Lower leg skin (tissue), 4 donors: ENCODE measurements at regions not wholly inside any gene's neighbourhood (a gene's known extent, or its start where the extent isn't known, plus 50 kb on each side); places are given as distances from the start of the nearest gene placed in this dataset.

Source experiments
- DNase-seq, 2 donors: peaks; one replicate each; pipeline ENCODE4 v3.0.0-alpha.2; 2019; ENCODE audit warnings: low spot score in 2 of 2
- H3K4me3 ChIP-seq: fragments of 200-600 bp; sonication (generic); 2 replicates; pipeline ENCODE4 v1.5.1; 2017; ENCODE audit warnings: mild to moderate bottlenecking, low read depth; ENCODE audit not compliant: poor library complexity, severe bottlenecking
- POLR2A ChIP-seq, 2 donors: fragments of 450-650 bp; IDR thresholded peaks; one replicate each; pipeline ENCODE4 v1.6.1; 2016 to 2017; ENCODE audit warnings: antibody characterized with exemption in 2 of 2, mild to moderate bottlenecking in 1 of 2, moderate library complexity in 1 of 2
- WGBS, 2 donors: methylation state at CpG; one replicate each; pipeline ENCODE4 v1.1.5; 2018; 5-methylcytosine and 5-hydroxymethylcytosine counted together
- intact Hi-C: fragments of 100-400 bp; cut with DNase I; formaldehyde crosslinking; loops from one replicate; pipeline ENCODE4 v1.15.0; 2023; ENCODE audit warnings: low total_unique reads
- TF ChIP-seq, protein P1 (sequence below), 3 donors: fragments of 450-650 bp; IDR thresholded peaks; one replicate each; pipeline ENCODE4 v1.5.1; 2016; ENCODE audit warnings: antibody characterized with exemption in 3 of 3, mild to moderate bottlenecking in 3 of 3, moderate library complexity in 2 of 3

- TF ChIP-seq POLR2A (IDR thresholded peaks at IDR 0.05): no peak
- TF ChIP-seq, protein P1, sequence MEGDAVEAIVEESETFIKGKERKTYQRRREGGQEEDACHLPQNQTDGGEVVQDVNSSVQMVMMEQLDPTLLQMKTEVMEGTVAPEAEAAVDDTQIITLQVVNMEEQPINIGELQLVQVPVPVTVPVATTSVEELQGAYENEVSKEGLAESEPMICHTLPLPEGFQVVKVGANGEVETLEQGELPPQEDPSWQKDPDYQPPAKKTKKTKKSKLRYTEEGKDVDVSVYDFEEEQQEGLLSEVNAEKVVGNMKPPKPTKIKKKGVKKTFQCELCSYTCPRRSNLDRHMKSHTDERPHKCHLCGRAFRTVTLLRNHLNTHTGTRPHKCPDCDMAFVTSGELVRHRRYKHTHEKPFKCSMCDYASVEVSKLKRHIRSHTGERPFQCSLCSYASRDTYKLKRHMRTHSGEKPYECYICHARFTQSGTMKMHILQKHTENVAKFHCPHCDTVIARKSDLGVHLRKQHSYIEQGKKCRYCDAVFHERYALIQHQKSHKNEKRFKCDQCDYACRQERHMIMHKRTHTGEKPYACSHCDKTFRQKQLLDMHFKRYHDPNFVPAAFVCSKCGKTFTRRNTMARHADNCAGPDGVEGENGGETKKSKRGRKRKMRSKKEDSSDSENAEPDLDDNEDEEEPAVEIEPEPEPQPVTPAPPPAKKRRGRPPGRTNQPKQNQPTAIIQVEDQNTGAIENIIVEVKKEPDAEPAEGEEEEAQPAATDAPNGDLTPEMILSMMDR (IDR thresholded peaks at IDR 0.05): no peak
- WGBS, 2 donors: 65 to 70% methylated on average over 2 of the region's 2 CpGs
- no peak overlapping the region for H3K4me3 ChIP-seq
- intact Hi-C loops: no loop called here
- no peak for DNase-seq
Observed at GRCh38 chr4:33616121-33616520, 2628.2 kb downstream of the ARAP2 start.

- intact Hi-C loops: no loop called here
- H3K4me3 ChIP-seq: no peak overlapping the region
- no peak for DNase-seq
- no peak for TF ChIP-seq POLR2A (IDR thresholded peaks at IDR 0.05)
- TF ChIP-seq, protein P1 (IDR thresholded peaks at IDR 0.05): no peak
Observed at GRCh38 chr4:33625748-33626147, 2618.6 kb downstream of the ARAP2 start.

DNA sequence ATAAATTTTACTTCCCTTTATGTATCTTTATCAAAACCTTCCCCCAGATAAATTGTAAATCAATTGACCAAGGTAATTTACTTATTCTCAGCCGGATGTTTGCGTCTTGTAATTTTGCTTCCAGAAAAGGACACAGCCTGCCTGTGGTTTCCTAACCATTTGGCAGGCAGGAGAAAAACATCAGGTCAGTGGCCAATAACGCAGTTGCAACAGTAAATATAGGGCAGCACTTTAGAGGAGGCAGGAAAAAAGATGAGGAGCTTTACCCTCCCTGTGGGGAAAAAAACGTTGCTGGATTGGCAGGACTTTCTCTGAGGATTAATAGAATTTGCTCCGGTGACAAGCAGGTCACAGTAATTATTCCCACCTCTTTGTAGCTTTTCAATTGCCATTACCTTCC is 2618.1 kb downstream of the ARAP2 start:
- no peak overlapping the region for H3K4me3 ChIP-seq
- 56 to 57% methylated on average over 5 of the region's 5 CpGs for WGBS, 2 donors
- no peak for DNase-seq
- no peak for TF ChIP-seq POLR2A (IDR thresholded peaks at IDR 0.05)
- TF ChIP-seq, protein P1 (IDR thresholded peaks at IDR 0.05): no peak
- intact Hi-C loops: no loop called here

- no peak overlapping the region for H3K4me3 ChIP-seq
- 48 to 64% methylated on average over 1 of the region's 1 CpG for WGBS, 2 donors
- intact Hi-C loops: no loop called here
- TF ChIP-seq, protein P1 (IDR thresholded peaks at IDR 0.05): no peak
- no peak for TF ChIP-seq POLR2A (IDR thresholded peaks at IDR 0.05)
- DNase-seq: no peak
Observed at GRCh38 chr4:33628296-33628695, 2616.0 kb downstream of the ARAP2 start.

DNA sequence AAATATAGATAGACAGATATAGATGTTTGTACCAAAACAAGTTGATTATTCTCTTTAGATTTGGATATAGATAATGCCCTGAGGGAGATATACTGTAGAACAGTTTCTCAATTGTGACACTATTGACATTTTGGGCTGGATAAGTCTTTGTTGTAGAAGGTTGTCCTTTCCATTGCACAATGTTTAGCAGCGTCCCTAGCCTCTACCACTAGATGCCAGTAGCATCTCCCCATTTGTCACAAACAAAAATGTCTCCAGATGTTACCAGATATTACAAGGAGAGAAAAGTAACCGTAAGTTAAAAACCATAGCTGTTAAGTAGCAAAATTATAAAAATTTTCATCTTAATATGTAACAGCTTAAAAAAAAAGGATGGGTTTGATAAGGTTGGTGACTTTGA is 2595.3 kb downstream of the ARAP2 start:
- 37 to 41% methylated on average over 2 of the region's 2 CpGs for WGBS, 2 donors
- no peak for DNase-seq
- intact Hi-C loops: no loop called here
- H3K4me3 ChIP-seq: no peak overlapping the region
- no peak for TF ChIP-seq POLR2A (IDR thresholded peaks at IDR 0.05)
- TF ChIP-seq, protein P1 (IDR thresholded peaks at IDR 0.05): no peak

GRCh38 chr4:33649471-33649870 is 2594.8 kb downstream of the ARAP2 start:
- H3K4me3 ChIP-seq: no peak overlapping the region
- 33 to 35% methylated on average over 1 of the region's 1 CpG for WGBS, 2 donors
- intact Hi-C loops: no loop called here
- DNase-seq: no peak
- no peak for TF ChIP-seq POLR2A (IDR thresholded peaks at IDR 0.05)
- TF ChIP-seq, protein P1 (IDR thresholded peaks at IDR 0.05): no peak
